ENCODE measurements at regions not wholly inside any gene's neighbourhood (a gene's known extent, or its start where the extent isn't known, plus 50 kb on each side); places are given as distances from the start of the nearest gene placed in this dataset.

GRCh38 chr12:13609894-13610679, 371.3 kb downstream of the GRIN2B start:
- TF ChIP-seq POLR2A (IDR thresholded peaks at IDR 0.05) (no peak), CTCF (IDR thresholded peaks at IDR 0.05) (no peak)
- Histone ChIP-seq H3K9me3 (replicated peaks in 1 of 3) (no peaks in the 10 kb centered on the region), H3K27me3 (no peaks in the 10 kb centered on the region), H3K36me3 (replicated peaks in 1 of 2) (no peaks in the 10 kb centered on the region), H3K4me3 (no peak overlapping the region), H3K27ac (no peak overlapping the region), H3K4me1 (replicated peaks in 1 of 2) (no peaks in the 10 kb centered on the region)
- intact Hi-C loops (cut with DNase I), result no loop called here
- DNase-seq, result no peak
- 53 to 59% (median 54%) methylated on average over 4 of the region's 4 CpGs for WGBS, 4 donors

- intact Hi-C loops (cut with DNase I), result no loop called here
- no peak overlapping the region for H3K4me3 ChIP-seq
- no peak for TF ChIP-seq CTCF (IDR thresholded peaks at IDR 0.05)
- no peak for TF ChIP-seq POLR2A (IDR thresholded peaks at IDR 0.05)
- whole genome bisulfite sequencing, 4 donors, result 48 to 54% (median 49%) methylated on average over 3 to 4 of the region's 4 CpGs
- H3K27me3 ChIP-seq, result no peaks in the 10 kb centered on the region
- H3K27ac ChIP-seq, result no peak overlapping the region
- no peak for DNase-seq
- no peaks in the 10 kb centered on the region for H3K9me3 ChIP-seq (replicated peaks in 1 of 3)
- no peaks in the 10 kb centered on the region for H3K36me3 ChIP-seq (replicated peaks in 1 of 2)
- H3K4me1 ChIP-seq (replicated peaks in 1 of 2), result no peaks in the 10 kb centered on the region
These were observed 375.1 kb downstream of the GRIN2B start for GRCh38 chr12:13606290-13606689.

GRCh38 chr12:13603953-13604352, 377.4 kb downstream of the GRIN2B start:
- TF ChIP-seq CTCF (IDR thresholded peaks at IDR 0.05), result no peak
- TF ChIP-seq POLR2A (IDR thresholded peaks at IDR 0.05), result no peak
- Histone ChIP-seq H3K4me1 (replicated peaks in 1 of 2) (no peaks in the 10 kb centered on the region), H3K4me3 (no peak overlapping the region), H3K27me3 (no peaks in the 10 kb centered on the region), H3K27ac (no peak overlapping the region), H3K9me3 (replicated peaks in 1 of 3) (no peaks in the 10 kb centered on the region), H3K36me3 (replicated peaks in 1 of 2) (no peaks in the 10 kb centered on the region)
- no peak for DNase-seq
- WGBS, 4 donors, result 64 to 79% (median 74%) methylated on average over 5 of the region's 5 CpGs
- intact Hi-C loops (cut with DNase I), result no loop called here

- Histone ChIP-seq H3K27me3 (no peaks in the 10 kb centered on the region), H3K27ac (no peak overlapping the region), H3K4me3 (no peak overlapping the region), H3K9me3 (replicated peaks in 1 of 3) (no peaks in the 10 kb centered on the region), H3K36me3 (replicated peaks in 1 of 2) (no peaks in the 10 kb centered on the region), H3K4me1 (replicated peaks in 1 of 2) (no peaks in the 10 kb centered on the region)
- intact Hi-C loops (cut with DNase I), result no loop called here
- TF ChIP-seq CTCF (IDR thresholded peaks at IDR 0.05) (no peak), POLR2A (IDR thresholded peaks at IDR 0.05) (no peak)
- no peak for DNase-seq
- 25 to 44% (median 41%) methylated on average over 2 of the region's 2 CpGs for WGBS, 4 donors
These were observed 379.2 kb downstream of the GRIN2B start for GRCh38 chr12:13602172-13602571.
